Adrenal gland (tissue), 9 donors: ENCODE measurements at regions not wholly inside any gene's neighbourhood (a gene's known extent, or its start where the extent isn't known, plus 50 kb on each side); places are given as distances from the start of the nearest gene placed in this dataset.

Experiments used
- DNase-seq, 7 donors: peaks; one replicate each; pipeline ENCODE4 v3.0.0-alpha.2; 2019 to 2020
- H3K27ac ChIP-seq, 5 donors: fragments of 200-600 bp; sonication (generic) in 4 of 5; 1 replicate in 3 of 5; 2 replicates in 2 of 5; pipeline versions ENCODE4 v1.5.1 to v1.8.0; 2016 to 2020; ENCODE audit warnings: mild to moderate bottlenecking in 1 of 5
- H3K27me3 ChIP-seq: fragments of 200-600 bp; 2 replicates; pipeline ENCODE4 v1.8.0; 2021
- H3K36me3 ChIP-seq, 2 donors: fragments of 200-600 bp; replicated peaks in 1 of 2; 1 replicate in 1 of 2; 2 replicates in 1 of 2; pipeline versions ENCODE4 v1.5.1 to v1.8.0; 2018 to 2022
- H3K4me1 ChIP-seq, 2 donors: fragments of 200-600 bp; replicated peaks in 1 of 2; 1 replicate in 1 of 2; 2 replicates in 1 of 2; pipeline versions ENCODE4 v1.5.1 to v1.8.0; 2018 to 2021
- H3K4me3 ChIP-seq, 4 donors: fragments of 200-600 bp; sonication (generic) in 3 of 4; one replicate each; pipeline ENCODE4 v1.5.1; 2016 to 2018
- H3K9me3 ChIP-seq, 3 donors: fragments of 200-600 bp; sonication (generic) in 1 of 3; replicated peaks in 1 of 3; 1 replicate in 2 of 3; 2 replicates in 1 of 3; pipeline versions ENCODE4 v1.5.1 to v1.8.0; 2016 to 2021
- CTCF ChIP-seq, 6 experiments: fragments of 450-650 bp in 4 of 6; fragments of 200-600 bp in 2 of 6; sonication (generic) in 1 of 6; IDR thresholded peaks; 1 replicate in 5 of 6; 2 replicates in 1 of 6; pipeline versions ENCODE4 v1.5.1 to v1.8.0; 2016 to 2021; ENCODE audit warnings: antibody characterized with exemption in 6 of 6, mild to moderate bottlenecking in 2 of 6, moderate library complexity in 1 of 6
- POLR2A ChIP-seq, 2 donors: fragments of 450-650 bp; IDR thresholded peaks; one replicate each; pipeline ENCODE4 v1.6.1; 2017; ENCODE audit warnings: antibody characterized with exemption in 2 of 2, mild to moderate bottlenecking in 2 of 2, moderate library complexity in 1 of 2
- WGBS, 4 donors: extraction: QIAGEN DNeasy Blood & Tissue Kit in 2 of 4; methylation state at CpG; one replicate each; pipeline versions ENCODE4 v1.1.5 to v1.1.7; 2013 to 2017; 5-methylcytosine and 5-hydroxymethylcytosine counted together
- intact Hi-C, 2 donors: fragments of 100-400 bp; cut with DNase I; formaldehyde crosslinking; loops; one replicate each; pipeline versions ENCODE4 v1.14.1 to v1.15.0; 2022 to 2023
- donor health status: healthy with polysubstance abuse.
- donor health status: Bipolar disorder and iron deficiency.
- donor health status: DM: yes; HTN: yes; CAD: no.
- donor health status: DM: no; HTN: no; CAD: no.
- donor health status: DM: no; HTN: no; CAD: no.

DNA sequence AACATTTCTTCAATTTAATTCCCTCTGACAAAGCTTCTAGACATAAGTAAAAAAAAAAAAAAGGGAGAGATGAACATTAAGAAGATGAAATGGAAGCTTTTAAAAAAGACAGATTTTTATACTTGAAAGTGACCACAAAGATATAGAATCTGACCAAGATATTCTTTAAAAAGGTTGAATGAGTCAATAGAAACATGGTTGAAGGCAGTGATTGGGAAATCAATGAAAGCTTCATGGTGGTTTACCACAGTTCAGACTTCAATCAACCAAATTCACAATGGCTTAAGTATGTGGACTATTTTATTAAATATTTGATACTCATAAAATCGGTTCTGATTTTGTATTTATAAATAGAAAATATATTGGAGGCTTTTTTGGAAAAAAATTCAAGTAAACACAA lies 248.4 kb upstream of the HSF2 start:
- 24 to 57% (median 45%) methylated on average over 1 of the region's 1 CpG for WGBS, 4 donors
- no peaks in the 10 kb centered on the region for H3K36me3 ChIP-seq
- no peaks in the 10 kb centered on the region for H3K4me1 ChIP-seq
- H3K27ac ChIP-seq: no peak overlapping the region
- no peaks in the 10 kb centered on the region for H3K27me3 ChIP-seq
- no peak for DNase-seq
- no peaks in the 10 kb centered on the region for H3K9me3 ChIP-seq
- H3K4me3 ChIP-seq: no peak overlapping the region
- intact Hi-C loops: no loop called here
- no peak for TF ChIP-seq CTCF (IDR thresholded peaks at IDR 0.05)
- no peak for TF ChIP-seq POLR2A (IDR thresholded peaks at IDR 0.05)

- Histone ChIP-seq H3K36me3 (no peaks in the 10 kb centered on the region), H3K4me3 (no peak overlapping the region), H3K4me1 (no peaks in the 10 kb centered on the region), H3K27ac (no peak overlapping the region), H3K27me3 (no peaks in the 10 kb centered on the region), H3K9me3 (no peaks in the 10 kb centered on the region)
- intact Hi-C loops: no loop called here
- no peak for DNase-seq
- no peak for TF ChIP-seq POLR2A (IDR thresholded peaks at IDR 0.05)
- no peak for TF ChIP-seq CTCF (IDR thresholded peaks at IDR 0.05)
- WGBS, 4 donors: 66 to 80% (median 68%) methylated on average over 1 of the region's 1 CpG
These were observed 247.7 kb upstream of the HSF2 start for GRCh38 chr6:122151763-122152162.

- WGBS, 4 donors: 55 to 63% (median 57%) methylated on average over 3 of the region's 3 CpGs
- intact Hi-C loops: no loop called here
- Histone ChIP-seq H3K9me3 (no peaks in the 10 kb centered on the region), H3K36me3 (no peaks in the 10 kb centered on the region), H3K4me3 (no peak overlapping the region), H3K27ac (no peak overlapping the region), H3K27me3 (no peaks in the 10 kb centered on the region), H3K4me1 (no peaks in the 10 kb centered on the region)
- TF ChIP-seq CTCF (IDR thresholded peaks at IDR 0.05): no peak
- no peak for TF ChIP-seq POLR2A (IDR thresholded peaks at IDR 0.05)
- no peak for DNase-seq
These were observed 245.9 kb upstream of the HSF2 start for GRCh38 chr6:122153557-122153956.

- H3K27me3 ChIP-seq: no peaks in the 10 kb centered on the region
- WGBS, 4 donors: 60 to 78% (median 67%) methylated on average over 1 of the region's 1 CpG
- H3K27ac ChIP-seq: no peak overlapping the region
- no peak for TF ChIP-seq CTCF (IDR thresholded peaks at IDR 0.05)
- TF ChIP-seq POLR2A (IDR thresholded peaks at IDR 0.05): no peak
- H3K36me3 ChIP-seq: no peaks in the 10 kb centered on the region
- DNase-seq: no peak
- intact Hi-C loops: no loop called here
- H3K9me3 ChIP-seq: no peaks in the 10 kb centered on the region
- H3K4me1 ChIP-seq: no peaks in the 10 kb centered on the region
- no peak overlapping the region for H3K4me3 ChIP-seq
These were observed 245.3 kb upstream of the HSF2 start for GRCh38 chr6:122154155-122154554.
